PC-3 (cell line): ENCODE measurements at regions not wholly inside any gene's neighbourhood (a gene's known extent, or its start where the extent isn't known, plus 50 kb on each side); places are given as distances from the start of the nearest gene placed in this dataset.
"Not testable (repeated sequence)": the region's sequence is repeated elsewhere in the genome, so short reads cannot be mapped to it uniquely, and the experiment has no call there.

ENCODE experiments used
- ATAC-seq: fragments of 200-7000 bp; cut with Tn5 transposase; 2 replicates; pipeline ENCODE4 v1.9.1; 2020; ENCODE audit warnings: mild to moderate bottlenecking, moderate library complexity
- BruUV-seq: library from RNA; stranded (reverse); fragments of 400-500 nt; replicated peaks from 2 replicates; lab custom pipeline; 2021; lab: Mats Ljungman, UMichigan
- CTCF ChIA-PET: fragments of 300-600 bp; sonication (Branson Sonifier 250); formaldehyde crosslinking; loops from one replicate; lab custom pipeline; 2022; ENCODE audit warnings: antibody characterized with exemption; lab: Charles Lee
- POLR2A ChIA-PET: fragments of 300-600 bp; sonication (Branson Sonifier 250); formaldehyde crosslinking; loops from one replicate; lab custom pipeline; 2022; ENCODE audit warnings: antibody characterized with exemption; ENCODE audit not compliant: unreplicated experiment; lab: Charles Lee
- DNase-seq: peaks from one replicate; pipeline ENCODE4 v3.0.0-alpha.2; 2015
- H2AFZ ChIP-seq: fragments of 300-600 bp; sonication (generic); 2 replicates; pipeline ENCODE4 v1.6.0; 2016; ENCODE audit warnings: antibody characterized with exemption, low read length
- H3F3A ChIP-seq: fragments of 300-600 bp; sonication (generic); one replicate; pipeline ENCODE4 v1.6.0; 2017; ENCODE audit warnings: antibody characterized with exemption, low read length, control low read depth, mild to moderate bottlenecking; ENCODE audit not compliant: unreplicated experiment
- H3K27ac ChIP-seq: fragments of 300-600 bp; sonication (generic); 2 replicates; pipeline ENCODE4 v1.5.1; 2016; ENCODE audit warnings: mild to moderate bottlenecking, low read length
- H3K27me3 ChIP-seq: fragments of 300-600 bp; sonication (generic); 2 replicates; pipeline ENCODE4 v1.6.1; 2016; ENCODE audit warnings: low read length, mixed read lengths
- H3K36me3 ChIP-seq: fragments of 300-600 bp; sonication (generic); 2 replicates; pipeline ENCODE4 v1.6.1; 2016; ENCODE audit warnings: low read depth, mixed run types, low read length, mixed read lengths
- H3K4me1 ChIP-seq: fragments of 300-600 bp; sonication (generic); 2 replicates; pipeline ENCODE4 v1.5.1; 2016; ENCODE audit warnings: low read length; ENCODE audit not compliant: insufficient read depth
- H3K4me2 ChIP-seq: fragments of 300-600 bp; sonication (generic); 2 replicates; pipeline ENCODE4 v1.6.0; 2016; ENCODE audit warnings: low read length
- H3K4me3 ChIP-seq: fragments of 300-600 bp; sonication (generic); 2 replicates; pipeline ENCODE4 v1.5.1; 2016; ENCODE audit warnings: mild to moderate bottlenecking, low read length, mixed read lengths
- H3K79me2 ChIP-seq: fragments of 300-600 bp; sonication (generic); 2 replicates; pipeline ENCODE4 v1.6.1; 2017; ENCODE audit warnings: low read length, mixed read lengths
- H3K9ac ChIP-seq: fragments of 300-600 bp; sonication (generic); 2 replicates; pipeline ENCODE4 v1.6.0; 2016; ENCODE audit warnings: mild to moderate bottlenecking, low read length
- H3K9me2 ChIP-seq: fragments of 300-600 bp; sonication (generic); replicated peaks from 2 replicates; pipeline ENCODE4 v1.6.1; 2016; ENCODE audit warnings: mixed run types, low read length, mixed read lengths
- H3K9me3 ChIP-seq: fragments of 300-600 bp; sonication (generic); 2 replicates; pipeline ENCODE4 v1.6.1; 2016; ENCODE audit warnings: low read length, mixed read lengths
- H4K20me1 ChIP-seq: fragments of 300-600 bp; sonication (generic); 2 replicates; pipeline ENCODE4 v1.6.1; 2016; ENCODE audit warnings: low read length, mixed read lengths
- CTCF ChIP-seq: fragments of 300-600 bp; sonication (generic); conservative IDR thresholded peaks from 2 replicates; pipeline ENCODE4 v1.5.1; 2017; ENCODE audit warnings: antibody characterized with exemption, low read depth, mild to moderate bottlenecking, low read length
- EZH2 ChIP-seq: fragments of 300-600 bp; sonication (generic); IDR thresholded peaks from one replicate; pipeline ENCODE4 v1.6.1; 2017; ENCODE audit warnings: antibody characterized with exemption, mild to moderate bottlenecking, low read length; ENCODE audit not compliant: unreplicated experiment
- EZH2phosphoT487 ChIP-seq: fragments of 300-600 bp; sonication (generic); IDR thresholded peaks from 2 replicates; pipeline ENCODE4 v1.6.1; 2018; ENCODE audit warnings: mild to moderate bottlenecking, antibody characterized with exemption, low read length, borderline replicate concordance
- intact Hi-C: fragments of 100-400 bp; cut with micrococcal nuclease; formaldehyde crosslinking; loops from 2 replicates; pipeline ENCODE4 v1.9.0; 2023

- DNase-seq (peak; percentile 65), ATAC-seq (peak; percentile 59)
- no peak overlapping the region for H2AFZ ChIP-seq
- CTCF ChIA-PET: no interaction called here
- H3K4me1 ChIP-seq: peaks cover 3% of the 10 kb centered on the region
- POLR2A ChIA-PET: interaction anchor here (0.6 kb wide), 1 partner anchor 299 kb away, joined by 4 read pairs; no protein-coding TSS in a partner anchor
- no peaks in the 10 kb centered on the region for H3K36me3 ChIP-seq
- no peaks in the 10 kb centered on the region for H3K79me2 ChIP-seq
- no TSS peak for BruUV-seq
- H3K27me3 ChIP-seq: peaks cover 3% of the 10 kb centered on the region; the same call in 1 of the 2 replicates
- no peak overlapping the region for H3K27ac ChIP-seq
- H4K20me1 ChIP-seq: no peaks in the 10 kb centered on the region
- H3K4me2 ChIP-seq: no peak overlapping the region
- no peak overlapping the region for H3K9ac ChIP-seq
- H3K9me3 ChIP-seq: no peaks in the 10 kb centered on the region
- H3K9me2 ChIP-seq: no peaks in the 10 kb centered on the region
- TF ChIP-seq EZH2phosphoT487: no peak
- TF ChIP-seq EZH2: no peak
- TF ChIP-seq CTCF: no peak
- intact Hi-C loops: no loop called here
- H3K4me3 ChIP-seq: no peak overlapping the region
- H3F3A ChIP-seq: no peaks in the 10 kb centered on the region
These were observed 159.5 kb upstream of the NRXN3 start for GRCh38 chr14:78010688-78011087.

- POLR2A ChIA-PET, intact Hi-C loops, BruUV-seq: not testable (repeated sequence)
These were observed 156.3 kb upstream of the NRXN3 start for GRCh38 chr14:78013911-78014310.

GRCh38 chr14:78016532-78016931, 153.6 kb upstream of the NRXN3 start:
- BruUV-seq: no TSS peak

More at GRCh38 chr14:78013911-78014310, 156.3 kb upstream of the NRXN3 start:
- H2AFZ ChIP-seq, H3K4me2 ChIP-seq, H3K9me2 ChIP-seq, H3F3A ChIP-seq, H3K27me3 ChIP-seq, H3K36me3 ChIP-seq, H3K27ac ChIP-seq, H3K4me3 ChIP-seq, CTCF ChIA-PET, H4K20me1 ChIP-seq, ATAC-seq, H3K9ac ChIP-seq, H3K79me2 ChIP-seq, H3K9me3 ChIP-seq, H3K4me1 ChIP-seq, DNase-seq: not testable (repeated sequence)

More at GRCh38 chr14:78016532-78016931, 153.6 kb upstream of the NRXN3 start:
- Histone ChIP-seq H3K9me2 (no peaks in the 10 kb centered on the region), H3K4me2 (no peak overlapping the region), H3K27ac (no peak overlapping the region), H3F3A (no peaks in the 10 kb centered on the region), H3K27me3 (peaks cover 9% of the 10 kb centered on the region; the same call in 1 of the 2 replicates), H4K20me1 (no peaks in the 10 kb centered on the region), H3K36me3 (no peaks in the 10 kb centered on the region), H3K9ac (no peak overlapping the region), H3K4me3 (no peak overlapping the region), H3K4me1 (no peaks in the 10 kb centered on the region), H2AFZ (no peak overlapping the region), H3K79me2 (no peaks in the 10 kb centered on the region), H3K9me3 (no peaks in the 10 kb centered on the region)
- ChIA-PET POLR2A (no interaction called here), CTCF (no interaction called here)
- intact Hi-C loops: no loop called here
- no peak for TF ChIP-seq CTCF
- TF ChIP-seq EZH2: no peak
- TF ChIP-seq EZH2phosphoT487: no peak
- DNase-seq (no peak), ATAC-seq (no peak)
